GM23338 (cell line): ENCODE measurements at regions not wholly inside any gene's neighbourhood (a gene's known extent, or its start where the extent isn't known, plus 50 kb on each side); places are given as distances from the start of the nearest gene placed in this dataset.

ENCODE experiments used
- EZH2 ChIP-seq: fragments of 200-600 bp; sonication (generic); IDR thresholded peaks from one replicate; pipeline ENCODE4 v1.8.0; 2017; ENCODE audit warnings: antibody characterized with exemption, mild to moderate bottlenecking, low read depth; ENCODE audit not compliant: unreplicated experiment
- POLR2AphosphoS5 ChIP-seq: IDR thresholded peaks from 2 replicates; pipeline ENCODE4 v1.6.1; 2016; ENCODE audit warnings: antibody characterized with exemption, low read depth
- ZNF331 ChIP-seq: fragments of 250-450 bp; sonication (Bioruptor Pico); IDR thresholded peaks from 2 replicates; pipeline ENCODE4 v1.5.0; 2020; ENCODE audit warnings: low read depth, mild to moderate bottlenecking, moderate library complexity
- TF ChIP-seq, protein P1 (sequence below), 2 experiments: fragments of 200-600 bp in 1 of 2; sonication (generic) in 1 of 2; conservative IDR thresholded peaks; 2 replicates each; pipeline versions ENCODE4 v1.5.1 to v1.6.1; 2016 to 2017; ENCODE audit warnings: antibody characterized with exemption in 2 of 2, low read depth in 2 of 2, mild to moderate bottlenecking in 2 of 2, moderate library complexity in 1 of 2
- TF ChIP-seq, protein P2 (sequence below): IDR thresholded peaks from one replicate; pipeline ENCODE4 v1.6.1; 2018; ENCODE audit warnings: antibody characterized with exemption; ENCODE audit not compliant: unreplicated experiment

GRCh38 chr4:137193564-137193963 lies 338.7 kb downstream of the PCDH18 start:
- TF ChIP-seq EZH2 (no peak), POLR2AphosphoS5 (no peak), ZNF331 (CRISPR knock-in tag) (no peak)
- TF ChIP-seq, protein P1, sequence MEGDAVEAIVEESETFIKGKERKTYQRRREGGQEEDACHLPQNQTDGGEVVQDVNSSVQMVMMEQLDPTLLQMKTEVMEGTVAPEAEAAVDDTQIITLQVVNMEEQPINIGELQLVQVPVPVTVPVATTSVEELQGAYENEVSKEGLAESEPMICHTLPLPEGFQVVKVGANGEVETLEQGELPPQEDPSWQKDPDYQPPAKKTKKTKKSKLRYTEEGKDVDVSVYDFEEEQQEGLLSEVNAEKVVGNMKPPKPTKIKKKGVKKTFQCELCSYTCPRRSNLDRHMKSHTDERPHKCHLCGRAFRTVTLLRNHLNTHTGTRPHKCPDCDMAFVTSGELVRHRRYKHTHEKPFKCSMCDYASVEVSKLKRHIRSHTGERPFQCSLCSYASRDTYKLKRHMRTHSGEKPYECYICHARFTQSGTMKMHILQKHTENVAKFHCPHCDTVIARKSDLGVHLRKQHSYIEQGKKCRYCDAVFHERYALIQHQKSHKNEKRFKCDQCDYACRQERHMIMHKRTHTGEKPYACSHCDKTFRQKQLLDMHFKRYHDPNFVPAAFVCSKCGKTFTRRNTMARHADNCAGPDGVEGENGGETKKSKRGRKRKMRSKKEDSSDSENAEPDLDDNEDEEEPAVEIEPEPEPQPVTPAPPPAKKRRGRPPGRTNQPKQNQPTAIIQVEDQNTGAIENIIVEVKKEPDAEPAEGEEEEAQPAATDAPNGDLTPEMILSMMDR (conservative IDR thresholded peaks at IDR 0.05; ENCODE audit: low read depth in 2 of 2) = no peak
- TF ChIP-seq, protein P2, sequence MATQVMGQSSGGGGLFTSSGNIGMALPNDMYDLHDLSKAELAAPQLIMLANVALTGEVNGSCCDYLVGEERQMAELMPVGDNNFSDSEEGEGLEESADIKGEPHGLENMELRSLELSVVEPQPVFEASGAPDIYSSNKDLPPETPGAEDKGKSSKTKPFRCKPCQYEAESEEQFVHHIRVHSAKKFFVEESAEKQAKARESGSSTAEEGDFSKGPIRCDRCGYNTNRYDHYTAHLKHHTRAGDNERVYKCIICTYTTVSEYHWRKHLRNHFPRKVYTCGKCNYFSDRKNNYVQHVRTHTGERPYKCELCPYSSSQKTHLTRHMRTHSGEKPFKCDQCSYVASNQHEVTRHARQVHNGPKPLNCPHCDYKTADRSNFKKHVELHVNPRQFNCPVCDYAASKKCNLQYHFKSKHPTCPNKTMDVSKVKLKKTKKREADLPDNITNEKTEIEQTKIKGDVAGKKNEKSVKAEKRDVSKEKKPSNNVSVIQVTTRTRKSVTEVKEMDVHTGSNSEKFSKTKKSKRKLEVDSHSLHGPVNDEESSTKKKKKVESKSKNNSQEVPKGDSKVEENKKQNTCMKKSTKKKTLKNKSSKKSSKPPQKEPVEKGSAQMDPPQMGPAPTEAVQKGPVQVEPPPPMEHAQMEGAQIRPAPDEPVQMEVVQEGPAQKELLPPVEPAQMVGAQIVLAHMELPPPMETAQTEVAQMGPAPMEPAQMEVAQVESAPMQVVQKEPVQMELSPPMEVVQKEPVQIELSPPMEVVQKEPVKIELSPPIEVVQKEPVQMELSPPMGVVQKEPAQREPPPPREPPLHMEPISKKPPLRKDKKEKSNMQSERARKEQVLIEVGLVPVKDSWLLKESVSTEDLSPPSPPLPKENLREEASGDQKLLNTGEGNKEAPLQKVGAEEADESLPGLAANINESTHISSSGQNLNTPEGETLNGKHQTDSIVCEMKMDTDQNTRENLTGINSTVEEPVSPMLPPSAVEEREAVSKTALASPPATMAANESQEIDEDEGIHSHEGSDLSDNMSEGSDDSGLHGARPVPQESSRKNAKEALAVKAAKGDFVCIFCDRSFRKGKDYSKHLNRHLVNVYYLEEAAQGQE = no peak
